SW480 (cell line): ENCODE measurements at regions not wholly inside any gene's neighbourhood (a gene's known extent, or its start where the extent isn't known, plus 50 kb on each side); places are given as distances from the start of the nearest gene placed in this dataset.
"Not testable (repeated sequence)": the region's sequence is repeated elsewhere in the genome, so short reads cannot be mapped to it uniquely, and the experiment has no call there.

Experiments
- DNase-seq: peaks from one replicate; pipeline ENCODE4 v3.0.0-alpha.2; 2016; ENCODE audit warnings: low spot score

- not testable (repeated sequence) for DNase-seq
Observed at GRCh38 chr2:111316881-111317549, 196.3 kb downstream of the BCL2L11 start.

DNA sequence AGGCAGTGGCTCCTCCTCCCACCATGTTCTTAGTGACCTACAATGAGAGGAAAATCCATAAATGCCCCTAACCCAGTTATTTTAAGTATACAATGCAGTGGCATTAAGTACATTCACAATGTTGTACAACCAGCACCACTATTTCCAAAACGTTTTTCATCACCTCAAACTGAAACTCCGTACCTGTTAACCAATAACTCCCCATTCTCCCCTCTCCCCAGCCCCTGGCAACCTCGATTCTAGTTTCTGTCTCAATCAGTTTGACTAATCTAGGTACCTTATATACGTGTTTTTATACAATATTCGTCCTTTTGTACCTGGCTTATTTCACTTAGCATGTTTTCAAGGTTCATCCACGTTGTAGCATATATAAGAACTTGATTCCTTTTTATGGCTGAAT is 198.8 kb downstream of the BCL2L11 start:
- not testable (repeated sequence) for DNase-seq

GRCh38 chr2:111320264-111320663 is 199.6 kb downstream of the BCL2L11 start:
- DNase-seq: not testable (repeated sequence)

DNA sequence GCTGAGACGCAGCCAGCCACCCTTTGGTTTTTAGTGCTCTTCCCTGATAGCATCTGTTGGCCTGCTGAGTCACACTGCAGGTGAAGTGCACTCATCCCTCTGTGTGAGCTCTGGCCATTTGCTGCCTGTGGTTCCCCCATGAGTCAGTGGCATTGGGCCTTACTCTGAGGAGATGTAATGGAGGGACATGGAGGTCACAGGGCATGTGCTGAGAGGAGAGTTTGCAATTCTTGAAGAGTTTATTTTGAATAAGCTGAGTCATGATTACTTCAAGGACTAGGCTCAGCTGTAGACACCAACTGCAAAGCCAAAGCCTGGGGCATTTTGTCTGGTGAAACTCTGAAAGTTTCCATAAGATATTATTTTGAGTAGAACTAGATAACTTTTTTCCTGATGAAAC is 200.3 kb downstream of the BCL2L11 start:
- peak; percentile 12 for DNase-seq

GRCh38 chr2:111323384-111323783 is 202.7 kb downstream of the BCL2L11 start:
- DNase-seq: not testable (repeated sequence)

- not testable (repeated sequence) for DNase-seq
Observed at GRCh38 chr2:111327726-111328125, 207.0 kb downstream of the BCL2L11 start.

GRCh38 chr2:111329309-111329708 is 208.6 kb downstream of the BCL2L11 start:
- not testable (repeated sequence) for DNase-seq

- not testable (repeated sequence) for DNase-seq
Observed at GRCh38 chr2:111331099-111331724, 210.5 kb downstream of the BCL2L11 start.

DNA sequence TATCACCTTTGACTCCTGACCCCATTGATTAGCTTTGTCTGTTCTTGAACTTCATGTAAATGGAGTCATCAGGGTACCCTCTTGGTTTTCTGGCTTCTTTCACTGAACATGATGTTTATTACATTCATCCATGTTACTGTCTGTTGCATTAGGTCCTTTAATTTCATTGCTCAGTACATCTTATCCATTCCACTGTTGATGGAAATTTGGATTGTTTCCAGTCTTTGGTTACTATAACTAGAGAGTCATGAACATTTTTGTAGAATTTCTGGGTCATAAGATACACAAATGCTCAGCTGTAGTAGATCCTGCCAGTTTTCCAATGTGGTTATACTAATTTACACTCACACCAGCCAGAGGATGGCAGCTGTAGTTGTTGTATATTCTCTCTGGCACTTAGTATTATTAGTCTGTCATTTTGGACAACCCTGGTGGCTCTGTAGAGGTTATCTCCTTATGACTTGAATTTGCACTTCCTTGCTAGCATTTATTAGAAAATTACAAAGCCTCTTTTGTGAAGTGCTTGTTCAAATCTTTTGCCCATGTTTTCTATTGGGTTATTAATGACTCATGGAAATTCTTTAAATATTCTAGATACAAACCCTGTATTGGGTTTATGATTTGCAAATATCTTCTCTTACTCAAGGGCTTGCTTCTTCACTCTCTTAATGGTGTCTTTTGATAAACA is 214.7 kb downstream of the BCL2L11 start:
- not testable (repeated sequence) for DNase-seq

DNA sequence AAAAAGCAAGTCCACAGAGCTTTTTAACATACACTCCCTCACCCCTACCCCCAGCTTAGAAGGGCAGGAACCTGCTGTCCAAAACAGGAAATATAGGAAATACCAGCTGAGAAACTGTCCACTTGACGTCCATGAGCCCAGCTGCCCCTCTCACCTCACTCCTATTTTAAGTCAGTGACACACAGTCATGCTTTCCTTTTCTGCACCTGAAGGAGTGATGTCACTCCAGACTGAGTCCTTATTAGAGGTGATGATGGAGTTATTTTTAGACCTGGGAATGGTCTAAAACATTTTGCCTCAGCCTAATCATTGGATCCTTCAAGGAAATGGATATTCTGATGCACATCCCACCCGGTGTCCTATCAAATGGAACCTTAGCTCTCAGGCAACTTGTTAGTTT is 217.8 kb downstream of the BCL2L11 start:
- not testable (repeated sequence) for DNase-seq

DNA sequence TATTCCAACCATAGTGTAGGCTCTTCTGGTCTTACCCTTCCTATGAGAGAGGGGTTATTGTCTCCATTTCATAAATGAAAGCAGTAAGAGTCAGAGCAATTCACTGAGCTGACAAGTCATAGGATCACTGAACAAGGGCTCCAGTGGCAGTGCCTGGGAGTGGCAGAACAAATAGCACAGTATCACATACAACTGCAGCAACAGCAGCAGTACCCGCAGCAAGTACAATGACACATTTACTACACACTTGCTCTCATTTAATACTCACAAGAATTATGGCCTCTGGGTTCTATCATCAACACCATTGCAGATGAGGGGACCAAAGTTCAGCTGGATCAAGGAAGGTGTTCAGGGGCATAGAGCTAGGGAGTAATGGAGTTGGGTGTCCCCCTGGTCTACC is 218.8 kb downstream of the BCL2L11 start:
- not testable (repeated sequence) for DNase-seq

DNA sequence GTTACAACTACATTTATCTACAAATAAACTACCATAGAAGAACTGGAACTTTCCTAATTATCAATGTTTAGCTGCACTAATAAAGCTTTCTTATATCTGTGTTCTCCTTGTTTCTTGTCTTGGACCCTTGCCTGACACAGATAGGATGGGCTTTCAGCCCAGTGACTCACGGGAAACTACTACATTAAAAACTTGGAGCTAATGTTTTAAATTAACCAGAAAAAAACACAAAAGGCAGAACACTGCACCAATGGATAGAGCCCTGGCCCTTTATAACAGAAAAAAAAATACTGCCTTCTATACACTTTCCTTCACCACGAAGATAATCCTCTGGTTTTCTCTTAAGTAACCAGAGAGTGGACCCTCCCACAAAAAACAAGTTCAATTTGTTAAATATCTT is 223.9 kb downstream of the BCL2L11 start:
- not testable (repeated sequence) for DNase-seq

DNA sequence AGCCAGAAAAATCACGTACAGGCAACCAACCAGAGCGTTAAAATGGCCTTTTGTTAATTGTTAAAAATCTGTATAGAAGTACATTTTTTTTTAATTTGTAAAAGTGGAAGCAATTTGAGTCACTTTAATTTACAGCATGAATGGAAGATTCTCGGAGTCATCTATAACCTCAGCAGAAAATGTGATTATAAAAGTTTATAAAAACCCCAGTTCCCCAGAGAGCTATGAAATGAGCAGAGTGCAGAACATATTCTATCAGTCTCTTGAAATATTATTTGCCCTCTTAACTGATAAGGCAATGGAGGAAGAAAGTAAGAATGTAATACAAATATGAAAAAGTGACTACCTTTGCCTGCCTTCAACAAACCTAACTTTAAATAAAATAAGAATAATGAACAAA is 224.7 kb downstream of the BCL2L11 start:
- DNase-seq: not testable (repeated sequence)

- not testable (repeated sequence) for DNase-seq
Observed at GRCh38 chr2:111346018-111346930, 225.6 kb downstream of the BCL2L11 start.

DNA sequence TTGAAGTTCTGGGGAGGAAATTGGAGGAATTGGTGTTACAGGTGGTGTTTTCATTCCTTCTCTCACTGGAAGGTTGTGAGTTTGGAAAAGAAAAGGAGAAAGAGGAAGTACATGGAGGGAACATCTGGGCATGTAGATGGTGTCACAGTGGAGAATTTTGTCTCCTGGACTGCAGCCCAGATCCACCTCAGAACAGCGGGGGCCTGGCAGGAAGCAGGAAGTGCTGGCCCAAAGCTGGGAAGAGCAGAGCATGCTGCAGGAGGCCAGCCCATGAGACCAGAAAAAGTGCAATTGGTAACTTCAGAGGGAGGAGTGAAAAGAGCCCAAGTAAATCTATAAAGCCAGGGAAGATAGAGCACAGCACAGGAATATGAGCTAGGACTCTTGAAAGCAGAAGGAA is 227.0 kb downstream of the BCL2L11 start:
- not testable (repeated sequence) for DNase-seq

DNA sequence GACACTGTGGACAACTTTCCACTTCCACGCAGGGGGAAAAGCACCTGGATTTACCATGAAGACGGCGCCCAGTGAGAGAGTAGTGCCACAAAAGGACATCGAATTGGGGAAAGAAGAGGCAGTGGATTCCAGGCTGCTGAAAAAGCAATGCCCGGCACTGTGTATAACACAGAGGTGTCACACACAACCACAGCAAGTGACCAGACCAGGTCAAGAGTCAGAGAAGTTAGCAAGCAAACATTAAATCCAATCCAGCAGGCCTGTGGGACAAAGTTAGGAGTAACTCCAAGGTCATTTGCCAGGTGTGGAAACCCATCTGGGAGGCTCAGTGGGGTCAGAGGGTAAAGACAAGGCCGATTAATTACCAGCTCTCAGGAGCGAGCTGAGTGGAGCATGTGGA is 227.6 kb downstream of the BCL2L11 start:
- not testable (repeated sequence) for DNase-seq

- DNase-seq: not testable (repeated sequence)
Observed at GRCh38 chr2:111355022-111355817, 234.5 kb downstream of the BCL2L11 start.

DNA sequence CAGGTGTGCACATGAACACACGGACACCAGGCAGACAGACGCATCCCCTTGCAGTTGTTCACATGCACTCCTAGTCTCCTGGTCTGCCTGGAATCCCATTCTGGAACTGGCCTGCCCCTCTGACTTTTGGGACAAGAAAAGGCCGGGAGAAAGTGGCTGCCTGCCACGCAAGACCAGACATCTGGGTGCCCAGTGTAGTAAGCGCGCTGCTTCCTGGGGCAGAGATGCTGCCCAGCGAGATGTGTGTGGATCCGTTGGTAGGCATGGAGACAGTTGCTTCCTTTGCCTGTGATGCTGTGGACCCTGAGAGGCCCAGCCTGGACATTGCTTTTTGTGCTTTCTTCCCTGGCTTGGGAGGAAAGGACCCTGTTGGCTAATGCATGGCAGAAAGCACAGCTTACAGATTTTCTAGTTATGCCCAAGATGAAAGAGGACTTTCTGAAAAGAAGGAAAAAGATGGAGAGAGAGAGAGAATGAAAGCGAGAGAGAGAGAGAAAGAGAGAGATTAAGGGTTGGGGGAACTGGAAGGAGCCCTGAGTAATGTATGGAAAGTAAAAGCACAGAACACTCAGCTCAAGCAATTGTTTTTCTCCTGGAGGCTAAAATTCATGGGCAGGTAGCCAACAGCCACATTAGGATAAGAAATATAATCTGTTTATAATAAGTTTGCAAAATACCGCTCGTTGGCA is 235.3 kb downstream of the BCL2L11 start:
- DNase-seq: not testable (repeated sequence)

- not testable (repeated sequence) for DNase-seq
Observed at GRCh38 chr2:111356512-111357031, 235.9 kb downstream of the BCL2L11 start.

GRCh38 chr2:111365986-111366640 is 245.4 kb downstream of the BCL2L11 start:
- DNase-seq: not testable (repeated sequence)
